HG02840 (cell line): ENCODE measurements at regions not wholly inside any gene's neighbourhood (a gene's known extent, or its start where the extent isn't known, plus 50 kb on each side); places are given as distances from the start of the nearest gene placed in this dataset.

ENCODE experiments used
- ATAC-seq: cut with Tn5 transposase; IDR thresholded peaks from one replicate; pipeline ENCODE4 v1.9.1; 2021; ENCODE audit warnings: mild to moderate bottlenecking, moderate library complexity, moderate number of reproducible peaks; ENCODE audit not compliant: unreplicated experiment, low FRiP score

- ATAC-seq = peak; percentile 51
These were observed 302.6 kb upstream of the ARID1B start for GRCh38 chr6:156474507-156475120.

- ATAC-seq = no peak
These were observed 306.2 kb upstream of the ARID1B start for GRCh38 chr6:156471000-156471399.

GRCh38 chr6:156464100-156464878 lies 312.9 kb upstream of the ARID1B start:
- no peak for ATAC-seq

GRCh38 chr6:156461647-156462046 lies 315.5 kb upstream of the ARID1B start:
- ATAC-seq = no peak

GRCh38 chr6:156457601-156458000 lies 319.6 kb upstream of the ARID1B start:
- no peak for ATAC-seq

- no peak for ATAC-seq
These were observed 321.3 kb upstream of the ARID1B start for GRCh38 chr6:156455847-156456246.

- no peak for ATAC-seq
These were observed 322.3 kb upstream of the ARID1B start for GRCh38 chr6:156454867-156455266.

- ATAC-seq = no peak
These were observed 325.5 kb upstream of the ARID1B start for GRCh38 chr6:156451726-156452125.

GRCh38 chr6:156451088-156451487 lies 326.1 kb upstream of the ARID1B start:
- ATAC-seq = no peak

GRCh38 chr6:156450421-156450820 lies 326.8 kb upstream of the ARID1B start:
- ATAC-seq = no peak

GRCh38 chr6:156449569-156449968 lies 327.6 kb upstream of the ARID1B start:
- no peak for ATAC-seq

GRCh38 chr6:156449128-156449527 lies 328.1 kb upstream of the ARID1B start:
- ATAC-seq = no peak

- no peak for ATAC-seq
These were observed 328.6 kb upstream of the ARID1B start for GRCh38 chr6:156448579-156448978.

- no peak for ATAC-seq
These were observed 336.5 kb upstream of the ARID1B start for GRCh38 chr6:156440688-156441087.

- ATAC-seq = no peak
These were observed 338.7 kb upstream of the ARID1B start for GRCh38 chr6:156438350-156438923.

GRCh38 chr6:156437121-156437879 lies 339.9 kb upstream of the ARID1B start:
- no peak for ATAC-seq

GRCh38 chr6:156434795-156435190 lies 342.4 kb upstream of the ARID1B start:
- ATAC-seq = no peak

- ATAC-seq = no peak
These were observed 343.0 kb upstream of the ARID1B start for GRCh38 chr6:156434049-156434794.

GRCh38 chr6:156432543-156432942 lies 344.6 kb upstream of the ARID1B start:
- no peak for ATAC-seq

- ATAC-seq = no peak
These were observed 346.8 kb upstream of the ARID1B start for GRCh38 chr6:156430386-156430785.
